Thymus (tissue), 11 donors: ENCODE measurements at regions not wholly inside any gene's neighbourhood (a gene's known extent, or its start where the extent isn't known, plus 50 kb on each side); places are given as distances from the start of the nearest gene placed in this dataset.
"Not testable (repeated sequence)": the region's sequence is repeated elsewhere in the genome, so short reads cannot be mapped to it uniquely, and the experiment has no call there.

Source experiments
- DNase-seq, 9 donors: peaks; one replicate each; pipeline ENCODE4 v3.0.0-alpha.2; 2013; ENCODE audit warnings: low spot score in 9 of 9, low read depth in 6 of 9, missing footprints in 1 of 9
- H3K27ac ChIP-seq, 2 donors: one replicate each; pipeline ENCODE4 v1.5.1; 2013; ENCODE audit warnings: control low read depth in 1 of 2, low read depth in 1 of 2, low read length in 1 of 2, mild to moderate bottlenecking in 1 of 2, moderate library complexity in 1 of 2
- H3K27me3 ChIP-seq, 2 donors: one replicate each; pipeline ENCODE4 v1.5.1; 2013; ENCODE audit warnings: low read length in 1 of 2; ENCODE audit not compliant: control insufficient read depth in 2 of 2, insufficient read depth in 1 of 2
- H3K36me3 ChIP-seq, 2 donors: one replicate each; pipeline ENCODE4 v1.5.1; 2013; ENCODE audit warnings: low read length in 1 of 2, mild to moderate bottlenecking in 1 of 2, moderate library complexity in 1 of 2; ENCODE audit not compliant: control insufficient read depth in 2 of 2, insufficient read depth in 2 of 2
- H3K4me1 ChIP-seq, 2 donors: one replicate each; pipeline ENCODE4 v1.5.1; 2013; ENCODE audit warnings: low read length in 2 of 2; ENCODE audit not compliant: control insufficient read depth in 2 of 2, insufficient read depth in 2 of 2
- H3K4me3 ChIP-seq, 2 donors: one replicate each; pipeline ENCODE4 v1.5.1; 2013; ENCODE audit warnings: low read length in 2 of 2, control low read depth in 1 of 2, mild to moderate bottlenecking in 1 of 2
- H3K9me3 ChIP-seq, 2 donors: one replicate each; pipeline ENCODE4 v1.5.1; 2013; ENCODE audit warnings: low read length in 1 of 2, mild to moderate bottlenecking in 1 of 2; ENCODE audit not compliant: control insufficient read depth in 2 of 2, insufficient read depth in 1 of 2
- WGBS: extraction: QIAGEN DNeasy Blood & Tissue Kit; methylation state at CpG from one replicate; pipeline ENCODE4 v1.1.7; 2013; 5-methylcytosine and 5-hydroxymethylcytosine counted together
- donor health status: healthy.

DNA sequence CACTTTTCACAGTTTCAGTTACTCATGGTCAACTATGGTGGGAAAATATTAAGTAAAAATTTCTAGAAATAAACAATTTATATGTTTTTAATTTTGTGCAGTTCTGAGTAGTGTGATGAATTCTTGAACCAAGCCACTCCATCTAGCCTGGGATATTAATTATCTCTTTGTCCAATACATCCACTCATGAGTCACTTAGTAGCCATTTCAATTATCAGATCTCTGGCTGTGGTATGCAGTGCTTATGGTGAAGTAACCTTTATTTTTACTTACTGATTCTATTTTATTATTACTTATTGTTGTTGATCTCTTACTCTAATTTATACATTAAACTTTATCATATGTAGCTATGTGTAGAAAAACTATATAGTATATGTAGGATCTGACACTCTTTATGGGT is 128.9 kb upstream of the KLHL1 start:
- no peak for DNase-seq
- Histone ChIP-seq H3K27ac (no peak overlapping the region), H3K4me3 (no peak overlapping the region)

DNA sequence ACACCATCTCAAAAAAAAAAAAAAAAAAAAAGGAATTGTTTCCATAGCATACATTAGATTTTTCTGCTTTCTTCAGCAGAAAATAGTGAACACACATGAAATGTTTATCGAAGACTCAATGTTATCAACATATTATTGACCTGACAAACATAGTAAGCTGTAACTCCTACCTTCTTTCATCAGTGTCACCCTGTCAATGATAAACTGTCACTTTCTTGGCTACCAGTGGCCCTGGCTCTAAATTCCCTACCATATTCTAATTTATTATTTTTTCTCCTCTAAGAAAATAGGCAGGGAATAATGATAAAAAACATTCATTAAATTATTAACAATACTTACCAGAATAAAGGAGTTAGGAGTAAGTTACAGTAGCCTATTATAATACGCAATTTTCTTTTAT is 127.3 kb upstream of the KLHL1 start:
- Histone ChIP-seq H3K27me3 (no peaks in the 10 kb centered on the region), H3K36me3 (no peaks in the 10 kb centered on the region), H3K27ac (no peak overlapping the region), H3K4me1 (no peaks in the 10 kb centered on the region), H3K4me3 (no peak overlapping the region), H3K9me3 (no peaks in the 10 kb centered on the region)
- no peak for DNase-seq
- WGBS, result 95% methylated on average over 2 of the region's 2 CpGs

More for the DNA sequence above, 128.9 kb upstream of the KLHL1 start:
- Histone ChIP-seq H3K4me1 (no peaks in the 10 kb centered on the region), H3K27me3 (no peaks in the 10 kb centered on the region), H3K9me3 (no peaks in the 10 kb centered on the region), H3K36me3 (no peaks in the 10 kb centered on the region)

DNA sequence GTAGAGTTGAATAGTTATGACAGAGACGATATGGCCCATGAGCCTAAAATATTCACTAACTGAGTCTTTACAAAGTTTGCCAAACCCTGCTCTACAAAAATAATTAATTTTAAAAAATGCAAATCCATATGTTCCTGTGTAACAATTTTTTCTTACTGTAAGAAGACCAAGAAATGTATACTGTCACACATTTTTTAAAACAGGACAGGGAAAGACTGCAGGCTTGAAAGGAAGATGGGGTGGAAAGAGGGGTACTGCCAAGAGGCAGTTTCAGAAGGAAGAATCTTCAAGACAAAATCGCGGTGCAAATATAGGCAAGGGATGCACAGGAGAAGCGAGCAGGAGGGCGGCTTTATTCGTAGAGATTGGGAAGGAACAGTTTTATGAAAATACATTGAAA is 115.7 kb upstream of the KLHL1 start:
- DNase-seq, result no peak
- H3K4me1 ChIP-seq, result no peaks in the 10 kb centered on the region
- H3K27me3 ChIP-seq, result no peaks in the 10 kb centered on the region
- WGBS, result 98% methylated on average over 6 of the region's 6 CpGs
- no peaks in the 10 kb centered on the region for H3K36me3 ChIP-seq
- H3K4me3 ChIP-seq, result no peak overlapping the region
- no peaks in the 10 kb centered on the region for H3K9me3 ChIP-seq
- H3K27ac ChIP-seq, result no peak overlapping the region

DNA sequence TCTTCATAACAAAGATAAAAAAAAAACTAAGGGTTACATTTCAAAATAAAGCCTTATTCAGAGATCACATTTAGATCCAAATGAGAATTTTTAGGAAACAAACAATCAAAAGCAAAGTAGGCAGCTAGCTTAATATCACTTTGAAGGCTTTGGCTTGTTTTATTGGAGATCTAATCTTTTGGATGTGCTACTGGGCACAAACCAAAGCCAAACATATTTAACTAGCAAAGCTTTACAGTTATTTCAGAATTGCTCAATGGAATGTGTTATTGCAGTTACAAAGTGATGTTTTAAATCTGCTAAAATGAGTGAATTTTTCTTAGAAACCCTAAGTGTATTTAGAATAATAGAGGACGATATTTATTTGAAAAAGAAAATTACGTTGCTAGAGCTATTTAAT is 114.7 kb upstream of the KLHL1 start:
- WGBS, result 94% methylated on average over 2 of the region's 2 CpGs
- no peaks in the 10 kb centered on the region for H3K27me3 ChIP-seq
- H3K36me3 ChIP-seq, result no peaks in the 10 kb centered on the region
- no peak overlapping the region for H3K4me3 ChIP-seq
- no peak overlapping the region for H3K27ac ChIP-seq
- no peaks in the 10 kb centered on the region for H3K9me3 ChIP-seq
- no peak for DNase-seq
- no peaks in the 10 kb centered on the region for H3K4me1 ChIP-seq

DNA sequence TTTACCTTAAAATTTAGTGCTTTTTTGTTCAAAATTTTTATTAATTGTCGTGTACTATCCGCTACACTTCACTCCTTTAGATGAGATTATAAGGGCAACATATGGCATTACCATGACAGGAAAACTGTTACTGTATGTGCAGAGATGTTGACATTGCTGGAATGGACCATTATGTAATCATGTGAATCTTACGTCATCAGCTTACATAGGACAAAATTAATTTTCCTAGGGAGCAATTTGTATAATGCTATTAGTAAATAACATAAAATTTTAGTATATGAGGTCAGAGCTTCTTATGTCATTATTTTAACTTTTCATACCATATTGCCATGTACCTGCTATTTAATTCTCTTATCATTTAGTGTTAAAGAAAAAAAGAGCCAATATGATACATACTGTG is 110.4 kb upstream of the KLHL1 start:
- Histone ChIP-seq H3K4me3 (no peak overlapping the region), H3K27ac (no peak overlapping the region), H3K36me3 (no peaks in the 10 kb centered on the region), H3K9me3 (no peaks in the 10 kb centered on the region), H3K4me1 (no peaks in the 10 kb centered on the region), H3K27me3 (no peaks in the 10 kb centered on the region)
- WGBS, result 95% methylated on average over 3 of the region's 3 CpGs
- no peak for DNase-seq

DNA sequence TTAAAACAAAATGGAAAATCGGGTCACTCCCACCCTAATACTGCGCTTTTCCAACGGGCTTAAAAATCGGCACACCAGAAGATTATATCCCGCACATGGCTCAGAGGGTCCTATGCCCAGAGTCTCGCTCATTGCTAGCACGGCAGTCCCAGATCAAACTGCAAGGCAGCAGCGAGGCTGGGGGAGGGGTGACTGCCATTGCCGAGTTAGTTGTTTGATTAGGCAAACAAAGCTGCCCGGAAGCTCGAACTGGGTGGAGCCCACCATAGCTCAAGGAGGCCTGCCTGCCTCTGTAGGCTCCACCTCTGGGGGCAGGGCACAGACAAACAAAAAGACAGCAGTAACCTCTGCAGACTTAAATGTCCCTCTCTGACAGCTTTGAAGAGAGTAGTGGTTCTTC is 100.7 kb upstream of the KLHL1 start:
- H3K27me3 ChIP-seq, H3K36me3 ChIP-seq, H3K27ac ChIP-seq, DNase-seq, H3K4me3 ChIP-seq, H3K4me1 ChIP-seq, H3K9me3 ChIP-seq: not testable (repeated sequence)
- 88% methylated on average over 11 of the region's 11 CpGs for WGBS

DNA sequence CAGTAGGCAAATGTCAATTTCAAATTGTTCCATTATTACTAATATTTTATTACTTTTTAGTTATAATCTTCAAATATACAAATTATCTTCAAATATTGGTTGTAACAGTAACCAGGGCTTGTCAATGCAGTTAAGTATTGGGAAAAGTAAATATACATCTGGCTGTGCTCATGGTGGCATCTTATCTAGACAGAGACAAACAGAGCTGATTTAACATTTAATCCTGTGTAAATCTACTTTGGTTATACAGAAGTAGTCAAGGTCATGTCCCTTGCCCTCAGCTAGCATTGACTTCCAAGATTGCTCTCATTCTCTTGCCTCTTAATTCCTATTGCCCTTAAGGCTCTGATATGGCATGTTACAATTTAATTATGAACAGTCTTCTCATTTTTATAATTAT is 98.4 kb upstream of the KLHL1 start:
- Histone ChIP-seq H3K4me1 (no peaks in the 10 kb centered on the region), H3K36me3 (no peaks in the 10 kb centered on the region), H3K27ac (no peak overlapping the region), H3K9me3 (peaks cover 0 to 6% of the 10 kb centered on the region in 2 donors), H3K4me3 (no peak overlapping the region), H3K27me3 (no peaks in the 10 kb centered on the region)
- no peak for DNase-seq

DNA sequence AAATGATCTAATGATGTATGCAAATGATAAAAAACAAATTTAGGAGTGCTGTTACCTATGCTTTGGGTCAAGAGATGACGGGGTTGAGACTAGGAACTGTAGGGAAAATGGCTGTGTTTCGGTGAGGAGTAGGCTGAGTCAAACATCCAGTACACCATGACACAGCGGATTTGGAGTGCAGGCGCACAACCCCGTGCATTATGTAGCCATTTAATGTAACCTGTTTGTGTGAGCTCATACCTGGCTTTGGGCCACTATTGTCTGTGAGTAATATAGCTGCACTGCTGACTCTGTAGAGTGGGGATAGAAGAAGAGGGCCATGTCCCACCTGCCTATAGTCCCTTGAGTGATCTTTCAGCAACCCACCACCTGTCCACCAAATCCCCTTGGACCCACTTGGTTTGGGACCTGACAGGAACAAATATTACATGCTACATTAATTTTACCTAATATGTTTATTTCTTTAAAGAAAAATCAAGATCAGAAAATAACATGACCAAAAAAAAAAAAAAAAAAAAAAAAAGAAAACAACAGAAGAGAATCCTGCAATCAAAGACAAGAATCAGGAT is 95.5 kb upstream of the KLHL1 start:
- no peaks in the 10 kb centered on the region for H3K36me3 ChIP-seq
- DNase-seq, result peak in 2 of 9 donors; percentile 0 to 12
- H3K4me1 ChIP-seq, result no peaks in the 10 kb centered on the region
- 97% methylated on average over 5 of the region's 5 CpGs for WGBS
- H3K27ac ChIP-seq, result no peak overlapping the region
- H3K9me3 ChIP-seq, result peaks cover 0 to under 1% of the 10 kb centered on the region in 2 donors
- no peak overlapping the region for H3K4me3 ChIP-seq
- H3K27me3 ChIP-seq, result no peaks in the 10 kb centered on the region

DNA sequence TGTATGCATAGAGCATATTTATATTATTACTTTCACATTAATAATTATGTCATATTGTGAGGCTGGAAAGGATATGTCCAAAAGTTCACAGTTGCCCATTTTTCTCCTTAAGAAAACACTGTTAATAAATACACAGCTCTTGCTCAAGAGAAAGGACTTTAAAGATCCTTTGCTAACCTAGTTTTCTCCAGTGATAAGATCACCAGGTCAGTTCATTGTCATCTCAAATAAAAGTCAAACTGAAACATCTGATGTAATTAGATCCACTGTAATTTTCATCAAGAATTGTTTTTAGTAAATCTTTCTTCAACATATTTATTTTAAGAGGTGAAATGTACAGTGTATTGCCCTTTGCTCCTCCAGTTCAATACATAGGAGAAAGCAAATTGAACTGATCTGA is 82.8 kb upstream of the KLHL1 start:
- H3K9me3 ChIP-seq, result no peaks in the 10 kb centered on the region
- no peak overlapping the region for H3K4me3 ChIP-seq
- H3K4me1 ChIP-seq, result no peaks in the 10 kb centered on the region
- H3K27ac ChIP-seq, result no peak overlapping the region
- no peaks in the 10 kb centered on the region for H3K36me3 ChIP-seq
- no peak for DNase-seq
- H3K27me3 ChIP-seq, result no peaks in the 10 kb centered on the region

DNA sequence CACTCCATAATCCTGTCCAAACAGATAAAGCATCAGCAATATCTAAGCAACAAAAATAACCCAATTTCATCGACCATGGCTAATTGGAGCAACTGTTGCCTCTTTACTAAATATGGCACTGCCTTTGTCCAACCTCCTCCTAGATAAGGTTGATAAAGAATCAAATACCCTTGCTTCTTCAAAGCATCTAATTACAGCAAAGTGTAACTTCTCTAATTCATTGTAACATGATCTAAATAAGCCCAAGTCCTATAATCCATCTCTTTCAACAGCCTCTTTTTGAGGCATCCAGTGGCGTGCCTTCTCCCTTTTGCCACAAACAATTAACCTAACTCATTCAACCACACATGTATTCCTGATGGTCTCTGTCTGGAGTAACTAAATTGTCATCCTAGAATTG is 81.7 kb upstream of the KLHL1 start:
- no peak overlapping the region for H3K27ac ChIP-seq
- no peaks in the 10 kb centered on the region for H3K27me3 ChIP-seq
- H3K36me3 ChIP-seq, result no peaks in the 10 kb centered on the region
- H3K4me1 ChIP-seq, result no peaks in the 10 kb centered on the region
- no peak overlapping the region for H3K4me3 ChIP-seq
- 84% methylated on average over 2 of the region's 2 CpGs for WGBS
- no peaks in the 10 kb centered on the region for H3K9me3 ChIP-seq
- DNase-seq, result no peak
